ENCODE measurements at regions not wholly inside any gene's neighbourhood (a gene's known extent, or its start where the extent isn't known, plus 50 kb on each side); places are given as distances from the start of the nearest gene placed in this dataset.

- Histone ChIP-seq H3K9ac (ENCODE audit: low read length) (no peak overlapping the region), H3K27ac (ENCODE audit: low read depth, low read length) (no peak overlapping the region), H3K9me2 (replicated peaks; ENCODE audit: insufficient read depth, low read length) (no peaks in the 10 kb centered on the region), H3K4me3 (ENCODE audit: insufficient read depth, low read length, poor library complexity, severe bottlenecking) (no peak overlapping the region), H3K9me3 (ENCODE audit: insufficient read depth, low read length) (no peaks in the 10 kb centered on the region), H3K36me3 (ENCODE audit: low read length) (no peaks in the 10 kb centered on the region), H3K27me3 (ENCODE audit: low read length) (no peaks in the 10 kb centered on the region), H3F3A (ENCODE audit: insufficient read depth) (no peaks in the 10 kb centered on the region), H3K79me2 (ENCODE audit: insufficient read depth, low read length) (no peaks in the 10 kb centered on the region), H4K20me1 (ENCODE audit: low read depth, low read length) (no peaks in the 10 kb centered on the region), H3K4me2 (ENCODE audit: low read depth, low read length, poor library complexity, severe bottlenecking) (no peak overlapping the region), H2AFZ (ENCODE audit: low read depth, low read length, severe bottlenecking) (no peak overlapping the region)
- TF ChIP-seq EZH2phosphoT487 (conservative IDR thresholded peaks at IDR 0.05; ENCODE audit: low read length) = no peak
- TF ChIP-seq, protein P1, sequence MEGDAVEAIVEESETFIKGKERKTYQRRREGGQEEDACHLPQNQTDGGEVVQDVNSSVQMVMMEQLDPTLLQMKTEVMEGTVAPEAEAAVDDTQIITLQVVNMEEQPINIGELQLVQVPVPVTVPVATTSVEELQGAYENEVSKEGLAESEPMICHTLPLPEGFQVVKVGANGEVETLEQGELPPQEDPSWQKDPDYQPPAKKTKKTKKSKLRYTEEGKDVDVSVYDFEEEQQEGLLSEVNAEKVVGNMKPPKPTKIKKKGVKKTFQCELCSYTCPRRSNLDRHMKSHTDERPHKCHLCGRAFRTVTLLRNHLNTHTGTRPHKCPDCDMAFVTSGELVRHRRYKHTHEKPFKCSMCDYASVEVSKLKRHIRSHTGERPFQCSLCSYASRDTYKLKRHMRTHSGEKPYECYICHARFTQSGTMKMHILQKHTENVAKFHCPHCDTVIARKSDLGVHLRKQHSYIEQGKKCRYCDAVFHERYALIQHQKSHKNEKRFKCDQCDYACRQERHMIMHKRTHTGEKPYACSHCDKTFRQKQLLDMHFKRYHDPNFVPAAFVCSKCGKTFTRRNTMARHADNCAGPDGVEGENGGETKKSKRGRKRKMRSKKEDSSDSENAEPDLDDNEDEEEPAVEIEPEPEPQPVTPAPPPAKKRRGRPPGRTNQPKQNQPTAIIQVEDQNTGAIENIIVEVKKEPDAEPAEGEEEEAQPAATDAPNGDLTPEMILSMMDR (IDR thresholded peaks at IDR 0.05; ENCODE audit: insufficient read depth, low read length, poor library complexity, severe bottlenecking) = no peak
Observed at GRCh38 chr5:167671176-167671575, 620.3 kb upstream of the WWC1 start.

- no peak overlapping the region for H3K4me3 ChIP-seq (ENCODE audit: insufficient read depth, low read length, poor library complexity, severe bottlenecking)
Observed at GRCh38 chr5:167673942-167674341, 617.5 kb upstream of the WWC1 start.

DNA sequence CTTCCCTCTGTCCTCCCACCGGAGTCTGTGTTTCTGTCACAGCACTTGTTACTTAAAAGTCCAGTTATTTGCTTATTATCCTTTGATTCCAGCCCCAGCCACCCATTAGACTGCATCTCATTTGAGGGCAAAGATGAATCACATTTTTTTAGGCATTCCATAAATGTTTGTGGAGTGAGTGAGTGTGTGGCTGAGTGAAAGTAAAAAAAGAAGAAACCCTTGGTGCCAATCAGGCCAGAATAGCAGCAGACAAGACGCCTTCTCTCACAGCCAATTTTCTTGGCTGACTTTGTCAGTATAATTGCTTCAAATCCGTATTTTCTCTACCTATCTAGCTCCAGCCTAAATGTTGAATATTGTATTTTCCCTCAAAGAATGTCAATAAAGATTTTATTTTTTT, 613.0 kb upstream of the WWC1 start:
- H3F3A ChIP-seq (ENCODE audit: insufficient read depth) = no peaks in the 10 kb centered on the region
- H3K27me3 ChIP-seq (ENCODE audit: low read length) = no peaks in the 10 kb centered on the region
- H3K9me3 ChIP-seq (ENCODE audit: insufficient read depth, low read length) = no peaks in the 10 kb centered on the region
- no peak overlapping the region for H2AFZ ChIP-seq (ENCODE audit: low read depth, low read length, severe bottlenecking)
- H4K20me1 ChIP-seq (ENCODE audit: low read depth, low read length) = no peaks in the 10 kb centered on the region
- no peaks in the 10 kb centered on the region for H3K36me3 ChIP-seq (ENCODE audit: low read length)
- no peaks in the 10 kb centered on the region for H3K79me2 ChIP-seq (ENCODE audit: insufficient read depth, low read length)
- TF ChIP-seq, protein P1 (IDR thresholded peaks at IDR 0.05; ENCODE audit: insufficient read depth, low read length, poor library complexity, severe bottlenecking) = no peak
- TF ChIP-seq EZH2phosphoT487 (conservative IDR thresholded peaks at IDR 0.05; ENCODE audit: low read length) = no peak
- no peaks in the 10 kb centered on the region for H3K9me2 ChIP-seq (replicated peaks; ENCODE audit: insufficient read depth, low read length)
- no peak overlapping the region for H3K27ac ChIP-seq (ENCODE audit: low read depth, low read length)
- no peak overlapping the region for H3K9ac ChIP-seq (ENCODE audit: low read length)
- no peak overlapping the region for H3K4me2 ChIP-seq (ENCODE audit: low read depth, low read length, poor library complexity, severe bottlenecking)
- H3K4me3 ChIP-seq (ENCODE audit: insufficient read depth, low read length, poor library complexity, severe bottlenecking) = no peak overlapping the region

More at GRCh38 chr5:167673942-167674341, 617.5 kb upstream of the WWC1 start:
- Histone ChIP-seq H4K20me1 (ENCODE audit: low read depth, low read length) (no peaks in the 10 kb centered on the region), H3K79me2 (ENCODE audit: insufficient read depth, low read length) (no peaks in the 10 kb centered on the region), H3K9me3 (ENCODE audit: insufficient read depth, low read length) (no peaks in the 10 kb centered on the region), H3F3A (ENCODE audit: insufficient read depth) (no peaks in the 10 kb centered on the region), H3K9me2 (replicated peaks; ENCODE audit: insufficient read depth, low read length) (no peaks in the 10 kb centered on the region), H3K4me2 (ENCODE audit: low read depth, low read length, poor library complexity, severe bottlenecking) (no peak overlapping the region), H3K27ac (ENCODE audit: low read depth, low read length) (no peak overlapping the region), H3K36me3 (ENCODE audit: low read length) (no peaks in the 10 kb centered on the region), H3K27me3 (ENCODE audit: low read length) (no peaks in the 10 kb centered on the region), H3K9ac (ENCODE audit: low read length) (no peak overlapping the region), H2AFZ (ENCODE audit: low read depth, low read length, severe bottlenecking) (no peak overlapping the region)
- TF ChIP-seq, protein P1 (IDR thresholded peaks at IDR 0.05; ENCODE audit: insufficient read depth, low read length, poor library complexity, severe bottlenecking) = no peak
- TF ChIP-seq EZH2phosphoT487 (conservative IDR thresholded peaks at IDR 0.05; ENCODE audit: low read length) = no peak

Measured in SU-DHL-6 (cell line).